ENCODE measurements at regions not wholly inside any gene's neighbourhood (a gene's known extent, or its start where the extent isn't known, plus 50 kb on each side); places are given as distances from the start of the nearest gene placed in this dataset.

GRCh38 chr2:223545406-223545805 is 56.8 kb downstream of the SCG2 start:
- DNase-seq (ENCODE audit: low read depth), result no peak
- no peak for TF ChIP-seq CTCF (IDR thresholded peaks at IDR 0.05; ENCODE audit: insufficient read depth, low read depth, low read length, missing control alignments)
- H3K4me3 ChIP-seq (ENCODE audit: low read depth, low read length), result no peak overlapping the region

- no peak for DNase-seq (ENCODE audit: low read depth)
- TF ChIP-seq CTCF (IDR thresholded peaks at IDR 0.05; ENCODE audit: insufficient read depth, low read depth, low read length, missing control alignments), result no peak
- H3K4me3 ChIP-seq (ENCODE audit: low read depth, low read length), result no peak overlapping the region
Observed at GRCh38 chr2:223545830-223546229, 56.3 kb downstream of the SCG2 start.
